Activated T-helper 2 cell treated with anti-CD3 and anti-CD28 coated beads, Interferon-gamma antibody, Interleukin-2, Interleukin-4, amounts not matched to agents 10 μg/mL and 5 μg/mL and 100 μg/mL, durations not matched to agents 14 hours and 24 hours and 36 hours (primary cell): ENCODE measurements at regions not wholly inside any gene's neighbourhood (a gene's known extent, or its start where the extent isn't known, plus 50 kb on each side); places are given as distances from the start of the nearest gene placed in this dataset.
"Not testable (repeated sequence)": the region's sequence is repeated elsewhere in the genome, so short reads cannot be mapped to it uniquely, and the experiment has no call there.

Experiments
- DNase-seq: peaks from one replicate; pipeline ENCODE4 v3.0.0; 2021; ENCODE audit warnings: low spot score
- H3K27ac Mint-ChIP-seq: one replicate; pipeline ENCODE4 v1.8.0; 2021; ENCODE audit warnings: mixed read lengths
- H3K27me3 Mint-ChIP-seq: one replicate; pipeline ENCODE4 v1.8.0; 2021; ENCODE audit warnings: low read depth, mixed read lengths
- H3K36me3 Mint-ChIP-seq: one replicate; pipeline ENCODE4 v1.8.0; 2021; ENCODE audit warnings: low read depth, mixed read lengths
- H3K4me1 Mint-ChIP-seq: one replicate; pipeline ENCODE4 v1.8.0; 2021; ENCODE audit warnings: low read depth, mixed read lengths
- H3K4me3 Mint-ChIP-seq: one replicate; pipeline ENCODE4 v1.8.0; 2021; ENCODE audit warnings: low read depth, mild to moderate bottlenecking, moderate library complexity, mixed read lengths
- H3K9me3 Mint-ChIP-seq: one replicate; pipeline ENCODE4 v1.8.0; 2021; ENCODE audit warnings: mixed read lengths
- intact Hi-C: fragments of 100-400 bp; cut with micrococcal nuclease; formaldehyde crosslinking; loops from one replicate; pipeline ENCODE4 v1.15.1; 2023

DNA sequence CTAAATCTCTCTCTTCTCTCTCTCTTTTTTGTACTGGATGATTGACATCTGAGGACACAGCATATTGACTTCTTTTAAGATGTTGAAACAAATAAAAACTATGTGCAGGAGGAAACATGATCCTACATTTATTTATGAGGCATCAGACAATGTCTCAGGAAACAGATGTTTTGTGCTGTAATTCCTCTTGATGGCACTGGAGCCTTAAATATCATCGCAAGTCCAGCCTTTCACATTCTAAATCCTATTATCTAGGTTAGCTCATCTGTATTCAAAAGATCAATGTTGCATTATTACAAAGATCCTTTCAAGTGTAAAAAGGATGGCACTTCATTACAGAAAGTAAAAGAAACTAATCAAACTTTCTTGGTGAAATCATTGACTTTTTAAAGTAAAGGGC lies 63.9 kb downstream of the MAT2B start:
- Mint-ChIP-seq H3K4me3 (no peak overlapping the region), H3K4me1 (peaks cover 18% of the 10 kb centered on the region), H3K27ac (no peak overlapping the region), H3K27me3 (peaks cover 53% of the 10 kb centered on the region), H3K9me3 (no peaks in the 10 kb centered on the region), H3K36me3 (no peaks in the 10 kb centered on the region)
- intact Hi-C loops: loop anchor here (10.0 kb wide), 1 partner anchor 436 kb away; no protein-coding TSS in a partner anchor
- DNase-seq: no peak

DNA sequence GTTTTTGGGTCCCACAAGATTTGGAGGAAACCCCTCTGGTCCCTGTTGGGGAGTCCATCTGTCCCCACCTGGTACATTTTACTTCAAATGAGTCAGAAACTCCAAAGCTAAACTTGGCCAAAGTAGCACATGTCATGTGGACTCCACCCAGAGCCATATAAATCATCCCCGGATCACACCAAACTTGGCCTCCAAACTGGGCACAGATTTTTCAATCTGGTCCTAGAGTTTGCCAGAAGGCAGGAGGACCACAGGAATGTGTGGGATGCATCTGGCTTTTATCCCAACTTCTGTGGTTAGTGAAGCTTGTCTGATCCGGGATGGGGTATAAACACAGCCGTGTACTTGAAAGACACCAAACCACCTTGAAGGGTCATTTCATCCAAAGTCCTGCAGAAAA lies 66.3 kb downstream of the MAT2B start:
- no peak overlapping the region for H3K27ac Mint-ChIP-seq
- no peaks in the 10 kb centered on the region for H3K9me3 Mint-ChIP-seq
- peaks cover 4% of the 10 kb centered on the region for H3K4me1 Mint-ChIP-seq
- H3K4me3 Mint-ChIP-seq: no peak overlapping the region
- intact Hi-C loops: no loop called here
- no peak for DNase-seq
- H3K27me3 Mint-ChIP-seq: peaks cover 29% of the 10 kb centered on the region
- H3K36me3 Mint-ChIP-seq: no peaks in the 10 kb centered on the region

DNA sequence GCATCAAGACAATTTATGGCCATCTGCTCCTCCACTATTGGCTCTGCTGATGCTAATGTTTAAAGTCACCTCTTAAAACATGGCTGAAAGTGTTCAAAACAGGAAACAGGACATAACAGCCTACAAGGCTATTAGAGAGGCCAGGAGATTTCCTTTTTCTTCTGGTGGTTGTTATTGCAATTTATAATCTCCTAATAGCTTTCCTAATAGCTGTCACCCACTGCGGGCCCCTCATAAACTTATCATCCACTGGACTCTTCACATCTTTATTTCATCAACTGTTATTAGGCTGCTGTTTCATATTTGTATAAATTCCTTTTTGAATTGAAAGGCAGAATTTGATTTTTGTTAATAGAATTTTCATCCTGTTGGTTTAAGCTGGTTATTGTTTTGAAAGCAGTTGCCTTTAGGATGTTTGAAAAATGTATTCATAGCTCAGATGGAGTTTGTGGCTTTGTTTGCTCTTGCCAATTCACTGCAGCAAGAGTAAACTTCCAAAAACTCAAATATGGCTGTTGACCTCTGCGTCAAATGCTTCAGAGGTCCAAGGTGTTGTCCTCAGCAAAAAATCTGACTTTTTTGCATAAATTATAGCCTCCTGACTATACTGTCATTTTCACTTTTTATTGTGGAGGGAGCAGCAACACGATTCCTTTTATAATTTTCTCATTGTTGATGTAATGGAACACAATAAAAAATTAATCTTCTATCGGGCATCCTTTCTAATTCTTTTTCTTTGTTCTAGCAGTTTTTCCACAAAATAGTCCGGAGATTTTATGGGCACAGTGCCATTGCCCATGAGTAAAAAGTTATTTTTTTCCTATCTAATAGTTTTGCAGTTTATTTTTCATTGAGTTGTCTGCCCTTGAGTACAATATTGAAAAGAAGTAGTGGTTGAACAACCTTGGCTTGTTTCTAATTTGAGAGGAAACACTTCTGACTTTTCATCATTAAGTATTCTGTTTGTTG lies 69.3 kb downstream of the MAT2B start:
- Mint-ChIP-seq H3K36me3 (no peaks in the 10 kb centered on the region), H3K27me3 (no peaks in the 10 kb centered on the region), H3K27ac (no peak overlapping the region), H3K9me3 (no peaks in the 10 kb centered on the region), H3K4me3 (no peak overlapping the region), H3K4me1 (no peaks in the 10 kb centered on the region)
- no peak for DNase-seq
- intact Hi-C loops: no loop called here

DNA sequence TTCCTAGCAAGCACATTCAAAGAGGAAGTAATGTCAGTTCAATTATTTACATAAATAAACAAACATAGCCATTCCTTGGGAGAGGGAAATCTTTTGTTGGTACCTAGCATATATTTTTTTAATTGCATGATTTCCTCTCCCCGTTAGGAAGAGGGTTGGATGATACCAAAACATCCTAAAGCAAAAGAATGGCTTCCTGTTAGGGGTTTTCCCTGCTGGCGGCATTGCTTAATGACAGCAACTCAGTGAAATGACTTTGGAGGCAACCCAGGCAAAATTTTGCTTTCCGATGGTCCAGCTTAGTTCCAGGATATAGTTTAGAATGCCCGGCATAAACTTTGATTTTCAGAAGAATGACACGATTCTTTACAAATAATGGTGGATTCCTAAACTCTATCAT lies 73.2 kb downstream of the MAT2B start:
- H3K9me3 Mint-ChIP-seq: no peaks in the 10 kb centered on the region
- H3K27ac Mint-ChIP-seq: no peak overlapping the region
- H3K27me3 Mint-ChIP-seq: no peaks in the 10 kb centered on the region
- H3K4me1 Mint-ChIP-seq: no peaks in the 10 kb centered on the region
- intact Hi-C loops: no loop called here
- H3K36me3 Mint-ChIP-seq: no peaks in the 10 kb centered on the region
- DNase-seq: no peak
- H3K4me3 Mint-ChIP-seq: no peak overlapping the region

DNA sequence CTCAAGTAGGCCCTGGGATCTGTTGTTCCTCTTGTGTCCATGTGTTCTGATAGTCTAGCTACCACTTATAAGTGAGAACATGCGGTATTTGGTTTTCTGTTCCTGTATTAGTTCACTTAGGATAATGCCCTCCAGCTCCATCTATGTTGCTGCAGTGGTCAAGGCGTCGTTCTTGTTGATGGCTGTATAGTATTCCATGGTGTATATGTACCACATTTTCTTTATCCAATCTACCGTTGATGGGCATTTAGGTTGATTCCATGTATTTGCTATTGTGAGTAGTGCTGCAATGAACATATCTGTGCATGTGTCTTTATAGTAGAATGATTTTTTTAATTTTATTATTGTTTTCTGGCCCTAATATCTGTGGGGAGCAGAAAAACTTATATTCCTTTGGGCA lies 74.3 kb downstream of the MAT2B start:
- Mint-ChIP-seq H3K36me3 (no peaks in the 10 kb centered on the region), H3K4me1 (no peaks in the 10 kb centered on the region), H3K4me3 (no peak overlapping the region), H3K9me3 (no peaks in the 10 kb centered on the region), H3K27me3 (no peaks in the 10 kb centered on the region), H3K27ac (no peak overlapping the region)
- intact Hi-C loops: no loop called here
- DNase-seq: no peak

DNA sequence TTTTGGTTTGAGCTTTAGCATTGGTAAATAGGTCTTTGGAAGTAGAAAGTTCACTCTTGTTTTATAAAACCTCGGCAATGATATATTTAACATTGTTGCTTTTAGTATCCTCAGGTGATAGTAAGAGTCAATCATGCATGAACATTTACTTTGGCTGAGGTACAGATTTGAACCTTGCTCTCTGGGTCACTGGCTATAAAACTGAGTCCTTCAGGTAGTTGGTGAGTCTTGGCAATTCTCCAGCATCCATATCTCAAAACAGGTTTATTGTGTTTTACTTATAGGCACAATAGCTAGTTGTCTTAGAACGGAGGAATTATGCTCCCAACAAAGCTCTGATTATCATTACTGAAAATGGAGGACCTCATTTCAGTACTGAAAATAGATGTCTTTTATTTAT lies 75.1 kb downstream of the MAT2B start:
- intact Hi-C loops: no loop called here
- H3K4me1 Mint-ChIP-seq: no peaks in the 10 kb centered on the region
- H3K9me3 Mint-ChIP-seq: no peaks in the 10 kb centered on the region
- H3K27ac Mint-ChIP-seq: no peak overlapping the region
- DNase-seq: no peak
- H3K36me3 Mint-ChIP-seq: no peaks in the 10 kb centered on the region
- H3K27me3 Mint-ChIP-seq: no peaks in the 10 kb centered on the region
- H3K4me3 Mint-ChIP-seq: no peak overlapping the region

DNA sequence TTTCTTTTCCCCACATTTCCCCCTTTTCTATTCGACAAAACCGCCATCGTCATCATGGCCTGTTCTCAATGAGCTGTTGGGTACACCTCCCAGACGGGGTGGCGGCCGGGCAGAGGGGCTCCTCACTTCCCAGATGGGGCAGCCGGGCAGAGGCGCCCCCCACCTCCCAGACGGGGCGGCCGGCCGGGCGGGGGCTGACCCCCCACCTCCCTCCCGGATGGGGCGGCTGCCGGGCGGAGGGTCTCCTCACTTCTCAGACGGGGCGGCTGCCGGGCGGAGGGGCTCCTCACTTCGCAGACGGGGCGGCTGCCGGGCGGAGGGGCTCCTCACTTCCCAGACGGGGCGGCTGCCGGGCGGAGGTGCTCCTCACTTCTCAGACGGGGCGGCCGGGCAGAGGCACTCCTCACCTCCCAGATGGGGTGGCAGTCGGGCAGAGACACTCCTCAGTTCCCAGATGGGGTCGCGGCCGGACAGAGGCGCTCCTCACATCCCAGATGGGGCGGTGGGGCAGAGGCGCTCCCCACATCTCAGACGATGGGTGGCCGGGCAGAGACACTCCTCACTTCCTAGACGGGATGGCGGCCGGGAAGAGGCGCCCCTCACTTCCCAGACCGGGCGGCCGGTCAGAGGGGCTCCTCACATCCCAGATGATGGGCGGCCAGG lies 78.2 kb downstream of the MAT2B start:
- DNase-seq, intact Hi-C loops, H3K27me3 Mint-ChIP-seq, H3K4me1 Mint-ChIP-seq, H3K27ac Mint-ChIP-seq, H3K36me3 Mint-ChIP-seq, H3K9me3 Mint-ChIP-seq, H3K4me3 Mint-ChIP-seq: not testable (repeated sequence)

DNA sequence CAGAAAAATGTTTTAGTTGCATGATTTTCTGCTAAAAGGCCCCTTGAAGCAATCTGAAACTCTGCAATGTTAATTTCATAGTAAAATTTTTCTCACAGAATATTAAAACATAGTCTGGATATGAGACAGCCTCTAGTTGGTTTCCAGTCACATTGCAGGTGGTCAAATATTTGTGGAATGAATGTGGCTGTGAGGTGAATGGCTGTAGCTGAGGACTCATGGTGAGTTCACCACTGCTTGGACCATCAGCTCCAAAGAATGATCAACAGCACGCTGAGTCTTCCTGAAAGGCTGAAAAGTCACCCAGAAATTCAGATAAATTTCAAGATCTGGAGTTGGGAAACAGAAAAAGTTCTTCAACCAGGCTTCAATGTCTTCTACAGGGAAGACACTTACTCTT lies 79.8 kb downstream of the MAT2B start:
- intact Hi-C loops: no loop called here
- H3K4me3 Mint-ChIP-seq: no peak overlapping the region
- DNase-seq: no peak
- no peaks in the 10 kb centered on the region for H3K9me3 Mint-ChIP-seq
- H3K4me1 Mint-ChIP-seq: no peaks in the 10 kb centered on the region
- H3K36me3 Mint-ChIP-seq: no peaks in the 10 kb centered on the region
- H3K27me3 Mint-ChIP-seq: no peaks in the 10 kb centered on the region
- H3K27ac Mint-ChIP-seq: no peak overlapping the region

DNA sequence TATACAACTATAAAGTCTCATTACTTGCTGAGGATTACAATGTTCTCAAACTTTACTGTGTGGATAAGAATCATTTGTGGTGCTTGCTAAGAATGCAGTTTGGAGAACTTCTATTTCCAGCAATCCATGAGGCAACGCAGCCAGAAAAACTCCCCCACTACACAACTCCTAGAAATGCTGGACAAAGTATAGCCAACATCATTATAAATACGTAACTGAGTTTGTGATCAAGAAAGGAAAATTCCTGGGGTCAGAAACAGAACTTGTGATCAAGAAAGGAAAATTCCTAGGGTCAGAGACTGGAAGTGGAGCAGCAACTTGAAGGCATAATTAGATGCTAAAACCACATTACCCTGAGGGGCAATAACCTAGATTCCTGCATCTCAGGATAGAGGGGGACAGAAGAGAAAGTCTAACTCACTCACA lies 81.1 kb downstream of the MAT2B start:
- no peak overlapping the region for H3K27ac Mint-ChIP-seq
- H3K4me1 Mint-ChIP-seq: no peaks in the 10 kb centered on the region
- no peak for DNase-seq
- intact Hi-C loops: no loop called here
- no peaks in the 10 kb centered on the region for H3K9me3 Mint-ChIP-seq
- no peaks in the 10 kb centered on the region for H3K27me3 Mint-ChIP-seq
- H3K36me3 Mint-ChIP-seq: no peaks in the 10 kb centered on the region
- H3K4me3 Mint-ChIP-seq: no peak overlapping the region

DNA sequence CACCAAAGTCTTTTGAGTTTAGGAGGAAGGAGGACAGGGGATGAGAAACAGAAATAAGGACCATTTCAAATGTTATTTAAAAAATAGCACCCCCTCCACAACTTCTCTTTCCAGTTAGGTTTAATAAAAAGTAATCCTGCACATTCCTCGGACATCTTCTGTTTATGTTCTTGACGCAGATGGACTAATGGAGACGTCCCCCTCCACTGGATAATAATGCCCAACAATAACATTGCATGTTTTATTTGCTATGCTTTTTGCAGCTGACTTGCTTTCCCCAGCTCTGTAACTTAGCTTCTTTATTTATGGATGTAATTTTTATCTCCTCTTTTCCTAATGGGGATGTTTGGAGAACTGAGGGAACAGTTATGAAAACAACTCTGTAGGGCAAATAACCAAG lies 89.5 kb downstream of the MAT2B start:
- H3K4me3 Mint-ChIP-seq: no peak overlapping the region
- H3K36me3 Mint-ChIP-seq: no peaks in the 10 kb centered on the region
- no peaks in the 10 kb centered on the region for H3K9me3 Mint-ChIP-seq
- no peaks in the 10 kb centered on the region for H3K27me3 Mint-ChIP-seq
- intact Hi-C loops: no loop called here
- DNase-seq: no peak
- H3K4me1 Mint-ChIP-seq: no peaks in the 10 kb centered on the region
- no peak overlapping the region for H3K27ac Mint-ChIP-seq

DNA sequence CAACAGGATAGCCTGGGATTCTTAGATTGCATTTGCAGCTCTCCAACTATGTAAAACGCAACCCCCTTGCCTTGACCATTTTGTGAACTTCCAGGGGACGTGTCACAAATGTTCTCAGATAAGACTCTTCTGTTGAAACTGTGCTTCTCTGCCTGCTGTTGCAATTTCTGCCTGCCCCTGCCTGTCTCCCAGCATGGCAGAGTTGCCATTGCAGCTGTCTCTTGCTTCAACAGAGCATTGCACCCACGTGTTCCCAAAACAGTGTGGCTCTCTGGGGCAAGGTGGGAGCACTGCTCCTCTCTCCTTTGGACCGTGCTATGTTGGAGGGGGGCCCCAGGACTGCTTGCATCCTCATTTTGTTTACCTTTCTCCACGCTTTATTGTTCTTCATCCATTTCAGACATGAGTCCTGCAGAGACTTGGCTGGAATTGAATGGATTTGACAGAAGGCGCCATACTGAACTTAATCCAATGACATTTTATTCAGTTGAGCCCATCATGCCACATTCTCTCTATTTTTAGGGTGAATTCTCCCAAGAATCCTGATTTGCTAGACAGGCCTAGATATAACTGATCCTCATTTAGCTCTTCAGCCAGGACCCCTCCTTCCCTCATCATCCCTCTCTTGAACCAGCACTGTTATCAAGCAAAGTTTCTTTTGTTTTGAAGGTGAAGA lies 90.7 kb downstream of the MAT2B start:
- H3K9me3 Mint-ChIP-seq: no peaks in the 10 kb centered on the region
- H3K4me3 Mint-ChIP-seq: no peak overlapping the region
- H3K27me3 Mint-ChIP-seq: no peaks in the 10 kb centered on the region
- intact Hi-C loops: no loop called here
- DNase-seq: no peak
- no peaks in the 10 kb centered on the region for H3K36me3 Mint-ChIP-seq
- H3K27ac Mint-ChIP-seq: no peak overlapping the region
- H3K4me1 Mint-ChIP-seq: no peaks in the 10 kb centered on the region

DNA sequence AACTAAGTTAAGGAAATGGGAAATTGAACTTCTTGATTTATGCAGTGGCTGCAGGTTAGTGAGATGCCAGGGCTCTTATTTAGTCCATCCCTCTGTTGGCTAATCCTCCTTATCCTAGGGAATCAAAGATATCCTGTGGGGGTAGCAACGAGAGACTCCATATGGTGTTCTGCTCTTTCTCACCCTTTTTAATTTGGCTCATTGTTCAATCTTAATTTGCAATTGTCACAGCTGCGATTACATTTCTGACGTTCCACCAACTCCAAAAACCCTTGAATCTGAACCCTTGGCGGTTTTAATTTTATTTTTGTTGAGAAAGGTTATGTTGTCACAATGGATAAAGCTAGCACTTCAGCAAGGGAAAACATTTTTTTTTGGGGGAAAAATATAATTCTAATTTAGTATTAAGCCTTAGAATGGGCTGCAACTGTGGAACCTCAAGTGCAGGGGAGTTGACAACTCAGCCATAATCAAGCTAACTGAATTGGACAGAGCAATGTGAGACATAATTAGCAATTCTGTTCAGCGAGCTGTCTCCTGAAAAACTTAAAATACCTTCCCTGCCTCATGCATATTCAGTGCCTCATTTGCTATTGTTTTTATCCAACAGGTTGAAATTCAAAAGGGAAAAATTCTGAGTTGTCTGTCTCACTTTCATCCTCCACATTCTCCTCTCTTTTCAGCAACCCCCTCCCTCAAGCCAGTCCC lies 91.3 kb downstream of the MAT2B start:
- Mint-ChIP-seq H3K27ac (no peak overlapping the region), H3K4me3 (no peak overlapping the region), H3K27me3 (no peaks in the 10 kb centered on the region), H3K9me3 (no peaks in the 10 kb centered on the region), H3K36me3 (no peaks in the 10 kb centered on the region), H3K4me1 (no peaks in the 10 kb centered on the region)
- intact Hi-C loops: no loop called here
- no peak for DNase-seq
